Activated gamma-delta T cell treated with Interleukin-2 at 50 U/mL for 16 hours (primary cell): ENCODE measurements at regions not wholly inside any gene's neighbourhood (a gene's known extent, or its start where the extent isn't known, plus 50 kb on each side); places are given as distances from the start of the nearest gene placed in this dataset.

Experiments
- DNase-seq: peaks from one replicate; pipeline ENCODE4 v3.0.0-alpha.2; 2020

GRCh38 chr13:105643966-105644365 lies 891.5 kb downstream of the EFNB2 start:
- no peak for DNase-seq

- DNase-seq, result no peak
These were observed 892.9 kb downstream of the EFNB2 start for GRCh38 chr13:105642511-105642958.

GRCh38 chr13:105641121-105641520 lies 894.3 kb downstream of the EFNB2 start:
- no peak for DNase-seq

GRCh38 chr13:105638426-105638825 lies 897.0 kb downstream of the EFNB2 start:
- no peak for DNase-seq

- DNase-seq, result no peak
These were observed 901.4 kb downstream of the EFNB2 start for GRCh38 chr13:105634059-105634458.

- no peak for DNase-seq
These were observed 905.0 kb downstream of the EFNB2 start for GRCh38 chr13:105630431-105630830.

- no peak for DNase-seq
These were observed 908.2 kb downstream of the EFNB2 start for GRCh38 chr13:105627270-105627669.

GRCh38 chr13:105625691-105626090 lies 909.8 kb downstream of the EFNB2 start:
- no peak for DNase-seq

- no peak for DNase-seq
These were observed 919.0 kb downstream of the EFNB2 start for GRCh38 chr13:105616333-105617075.

GRCh38 chr13:105612541-105612940 lies 922.9 kb downstream of the EFNB2 start:
- no peak for DNase-seq

GRCh38 chr13:105611424-105611823 lies 924.0 kb downstream of the EFNB2 start:
- DNase-seq, result no peak

GRCh38 chr13:105608104-105608503 lies 927.4 kb downstream of the EFNB2 start:
- no peak for DNase-seq

GRCh38 chr13:105607426-105607825 lies 928.0 kb downstream of the EFNB2 start:
- no peak for DNase-seq

GRCh38 chr13:105607016-105607415 lies 928.4 kb downstream of the EFNB2 start:
- DNase-seq, result no peak

- DNase-seq, result no peak
These were observed 932.3 kb downstream of the EFNB2 start for GRCh38 chr13:105602956-105603670.

GRCh38 chr13:105599477-105600037 lies 935.9 kb downstream of the EFNB2 start:
- DNase-seq, result no peak

- DNase-seq, result no peak
These were observed 936.9 kb downstream of the EFNB2 start for GRCh38 chr13:105598529-105598928.

- DNase-seq, result no peak
These were observed 937.9 kb downstream of the EFNB2 start for GRCh38 chr13:105597573-105597972.

GRCh38 chr13:105595471-105595870 lies 940.0 kb downstream of the EFNB2 start:
- no peak for DNase-seq

GRCh38 chr13:105591277-105591676 lies 944.2 kb downstream of the EFNB2 start:
- DNase-seq, result no peak

GRCh38 chr13:105587786-105588185 lies 947.7 kb downstream of the EFNB2 start:
- no peak for DNase-seq

- DNase-seq, result no peak
These were observed 955.4 kb downstream of the EFNB2 start for GRCh38 chr13:105579821-105580710.

GRCh38 chr13:105573136-105573535 lies 962.3 kb downstream of the EFNB2 start:
- DNase-seq, result no peak
